GM23338 (cell line): ENCODE measurements at regions not wholly inside any gene's neighbourhood (a gene's known extent, or its start where the extent isn't known, plus 50 kb on each side); places are given as distances from the start of the nearest gene placed in this dataset.

Experiments used
- ATAC-seq: fragments of 200-7000 bp; cut with Tn5 transposase; 3 replicates; pipeline ENCODE4 v1.9.1; 2020
- DNase-seq: peaks from one replicate; pipeline ENCODE4 v3.0.0-alpha.2; 2015; ENCODE audit warnings: low spot score
- H2AFZ ChIP-seq: fragments of 200-600 bp; sonication (generic); 2 replicates; pipeline ENCODE4 v1.8.0; 2016; ENCODE audit warnings: antibody characterized with exemption, mild to moderate bottlenecking, moderate library complexity
- H3F3A ChIP-seq: fragments of 200-600 bp; sonication (generic); replicated peaks from 2 replicates; pipeline ENCODE4 v1.8.0; 2017; ENCODE audit warnings: antibody characterized with exemption, mixed run types, low read depth
- H3K27ac ChIP-seq: fragments of 200-600 bp; sonication (generic); 2 replicates; pipeline ENCODE4 v1.6.1; 2016; ENCODE audit warnings: low read depth
- H3K27me3 ChIP-seq: fragments of 200-600 bp; sonication (generic); 2 replicates; pipeline ENCODE4 v1.8.0; 2016; ENCODE audit warnings: mild to moderate bottlenecking, mixed run types, moderate library complexity; ENCODE audit not compliant: insufficient read depth
- H3K36me3 ChIP-seq: fragments of 200-600 bp; sonication (generic); 2 replicates; pipeline ENCODE4 v1.8.0; 2016; ENCODE audit warnings: mild to moderate bottlenecking; ENCODE audit not compliant: insufficient read depth
- H3K4me1 ChIP-seq: fragments of 200-600 bp; sonication (generic); 2 replicates; pipeline ENCODE4 v1.8.0; 2016; ENCODE audit warnings: mild to moderate bottlenecking, moderate library complexity; ENCODE audit not compliant: insufficient read depth
- H3K4me2 ChIP-seq: fragments of 200-600 bp; sonication (generic); 2 replicates; pipeline ENCODE4 v1.7.1; 2017; ENCODE audit warnings: mixed run types
- H3K4me3 ChIP-seq: fragments of 200-600 bp; sonication (generic); 2 replicates; pipeline ENCODE4 v1.6.1; 2016; ENCODE audit warnings: mixed run types
- H3K79me2 ChIP-seq: fragments of 200-600 bp; sonication (generic); replicated peaks from 2 replicates; pipeline ENCODE4 v1.8.0; 2017; ENCODE audit warnings: mild to moderate bottlenecking; ENCODE audit not compliant: insufficient read depth
- H3K9me2 ChIP-seq: fragments of 200-600 bp; sonication (generic); 2 replicates; pipeline ENCODE4 v1.8.0; 2017; ENCODE audit not compliant: insufficient read depth
- H4K20me1 ChIP-seq: fragments of 200-600 bp; sonication (generic); replicated peaks from 2 replicates; pipeline ENCODE4 v1.8.0; 2017; ENCODE audit warnings: mild to moderate bottlenecking; ENCODE audit not compliant: insufficient read depth
- H3K27ac Mint-ChIP-seq: 2 replicates; pipeline ENCODE4 v1.8.0; 2020; ENCODE audit warnings: inconsistent platforms, mild to moderate bottlenecking, moderate library complexity, mixed read lengths
- H3K27me3 Mint-ChIP-seq: 3 replicates; pipeline ENCODE4 v1.8.0; 2022; ENCODE audit warnings: low read depth, mild to moderate bottlenecking, moderate library complexity, mixed read lengths, inconsistent platforms; ENCODE audit not compliant: insufficient read depth, poor library complexity
- H3K36me3 Mint-ChIP-seq: 3 replicates; pipeline ENCODE4 v1.8.0; 2021; ENCODE audit warnings: low read depth, mild to moderate bottlenecking, inconsistent platforms, moderate library complexity, mixed read lengths
- H3K4me1 Mint-ChIP-seq: 3 replicates; pipeline ENCODE4 v1.8.0; 2020; ENCODE audit warnings: mild to moderate bottlenecking, inconsistent platforms, mixed read lengths
- H3K4me3 Mint-ChIP-seq: 3 replicates; pipeline ENCODE4 v1.8.0; 2021; ENCODE audit warnings: moderate library complexity, mild to moderate bottlenecking, inconsistent platforms, mixed read lengths
- H3K9me3 Mint-ChIP-seq: 3 replicates; pipeline ENCODE4 v1.8.0; 2020; ENCODE audit warnings: moderate library complexity, mild to moderate bottlenecking, inconsistent platforms, mixed read lengths
- CREB1 ChIP-seq: fragments of 250-450 bp; sonication (Bioruptor Pico); IDR thresholded peaks from 2 replicates; pipeline ENCODE4 v1.5.0; 2020; ENCODE audit warnings: low read depth, mild to moderate bottlenecking, moderate library complexity
- ETS1 ChIP-seq: IDR thresholded peaks from 2 replicates; pipeline ENCODE4 v1.6.1; 2016; ENCODE audit warnings: antibody characterized with exemption
- EZH2 ChIP-seq: fragments of 200-600 bp; sonication (generic); IDR thresholded peaks from one replicate; pipeline ENCODE4 v1.8.0; 2017; ENCODE audit warnings: antibody characterized with exemption, mild to moderate bottlenecking, low read depth; ENCODE audit not compliant: unreplicated experiment
- EZH2phosphoT487 ChIP-seq: fragments of 200-600 bp; sonication (generic); IDR thresholded peaks from one replicate; pipeline ENCODE4 v1.8.1; 2018; ENCODE audit warnings: antibody characterized with exemption; ENCODE audit not compliant: unreplicated experiment
- JUNB ChIP-seq: IDR thresholded peaks from one replicate; pipeline ENCODE4 v1.6.1; 2016; ENCODE audit warnings: antibody characterized with exemption; ENCODE audit not compliant: unreplicated experiment
- NANOG ChIP-seq: IDR thresholded peaks from 2 replicates; pipeline ENCODE4 v1.6.1; 2016; ENCODE audit warnings: antibody characterized with exemption, borderline replicate concordance
- POLR2AphosphoS5 ChIP-seq: IDR thresholded peaks from 2 replicates; pipeline ENCODE4 v1.6.1; 2016; ENCODE audit warnings: antibody characterized with exemption, low read depth
- STAT1 ChIP-seq: IDR thresholded peaks from one replicate; pipeline ENCODE4 v1.6.1; 2016; ENCODE audit warnings: antibody characterized with exemption; ENCODE audit not compliant: unreplicated experiment
- ZNF114 ChIP-seq: fragments of 250-450 bp; sonication (Bioruptor Pico); IDR thresholded peaks from 2 replicates; pipeline ENCODE4 v1.5.0; 2020; ENCODE audit warnings: mild to moderate bottlenecking, moderate library complexity
- ZNF462 ChIP-seq: fragments of 250-450 bp; sonication (Bioruptor Pico); IDR thresholded peaks from 2 replicates; pipeline ENCODE4 v1.5.0; 2020; ENCODE audit warnings: mild to moderate bottlenecking, moderate library complexity

GRCh38 chr6:93900142-93900541 is 480.8 kb upstream of the EPHA7 start (continued):
- no peak for TF ChIP-seq ZNF462 (CRISPR knock-in tag)
- no peak for TF ChIP-seq ZNF114
- no peak for TF ChIP-seq CREB1 (CRISPR knock-in tag)
- no peak for TF ChIP-seq EZH2phosphoT487
- no peak for TF ChIP-seq JUNB
- no peak for TF ChIP-seq STAT1
- no peak for TF ChIP-seq EZH2
- TF ChIP-seq POLR2AphosphoS5, result no peak
- TF ChIP-seq ETS1, result no peak

- Histone ChIP-seq H2AFZ (no peak overlapping the region), H3K36me3 (no peaks in the 10 kb centered on the region), H4K20me1 (no peaks in the 10 kb centered on the region), H3K27me3 (no peaks in the 10 kb centered on the region), H3K27ac (no peak overlapping the region), H3K9me2 (no peaks in the 10 kb centered on the region), H3K79me2 (no peaks in the 10 kb centered on the region), H3K4me2 (no peak overlapping the region), H3F3A (no peaks in the 10 kb centered on the region), H3K4me1 (no peaks in the 10 kb centered on the region), H3K4me3 (no peak overlapping the region)
- DNase-seq (no peak), ATAC-seq (no peak)
- Mint-ChIP-seq H3K27me3 (no peaks in the 10 kb centered on the region), H3K9me3 (no peaks in the 10 kb centered on the region), H3K4me3 (no peak overlapping the region), H3K4me1 (no peaks in the 10 kb centered on the region; the same call in 2 of the 3 replicates), H3K27ac (no peak overlapping the region), H3K36me3 (no peaks in the 10 kb centered on the region)
- no peak for TF ChIP-seq EZH2
- no peak for TF ChIP-seq NANOG
- no peak for TF ChIP-seq ZNF462 (CRISPR knock-in tag)
These were observed 476.7 kb upstream of the EPHA7 start for GRCh38 chr6:93896081-93896480.
